Neuronal stem cell (in vitro differentiated cells): ENCODE measurements at regions not wholly inside any gene's neighbourhood (a gene's known extent, or its start where the extent isn't known, plus 50 kb on each side); places are given as distances from the start of the nearest gene placed in this dataset.

Experiments
- DNase-seq: peaks from one replicate; pipeline ENCODE4 v3.0.0-alpha.2; 2013; ENCODE audit warnings: low spot score
- H2AFZ ChIP-seq: one replicate; pipeline ENCODE4 v1.6.1; 2013; ENCODE audit warnings: mild to moderate bottlenecking, low read length, inconsistent platforms
- H2AK5ac ChIP-seq: 2 replicates; pipeline ENCODE4 v1.6.1; 2013; ENCODE audit warnings: low read depth, mild to moderate bottlenecking, inconsistent platforms, low read length, moderate library complexity, mixed read lengths
- H2BK120ac ChIP-seq: 2 replicates; pipeline ENCODE4 v1.6.1; 2013; ENCODE audit warnings: low read depth, mild to moderate bottlenecking, inconsistent platforms, low read length, moderate library complexity, mixed read lengths
- H2BK12ac ChIP-seq: one replicate; pipeline ENCODE4 v1.6.1; 2013; ENCODE audit warnings: low read length, inconsistent platforms
- H2BK15ac ChIP-seq: 2 replicates; pipeline ENCODE4 v1.6.1; 2013; ENCODE audit warnings: mild to moderate bottlenecking, low read length, inconsistent platforms, mixed read lengths
- H2BK5ac ChIP-seq: one replicate; pipeline ENCODE4 v1.6.1; 2013; ENCODE audit warnings: inconsistent platforms, mild to moderate bottlenecking, low read length, moderate library complexity
- H3K14ac ChIP-seq: one replicate; pipeline ENCODE4 v1.6.1; 2013; ENCODE audit warnings: low read length, inconsistent platforms
- H3K18ac ChIP-seq: 2 replicates; pipeline ENCODE4 v1.6.1; 2013; ENCODE audit warnings: low read length, inconsistent platforms
- H3K23ac ChIP-seq: 2 replicates; pipeline ENCODE4 v1.6.1; 2013; ENCODE audit warnings: low read depth, mild to moderate bottlenecking, mixed read lengths, low read length, inconsistent platforms; ENCODE audit not compliant: poor library complexity
- H3K27ac ChIP-seq: replicated peaks from 3 replicates; pipeline ENCODE4 v1.5.1; 2013; ENCODE audit warnings: low read length, inconsistent platforms
- H3K27me3 ChIP-seq, 3 experiments: 2 replicates each; pipeline ENCODE4 v1.6.1; 2013; ENCODE audit warnings: low read length in 3 of 3, mild to moderate bottlenecking in 2 of 3, inconsistent platforms in 1 of 3, low read depth in 1 of 3, mixed read lengths in 1 of 3, moderate library complexity in 1 of 3; ENCODE audit not compliant: control insufficient read depth in 3 of 3, insufficient read depth in 3 of 3
- H3K36me3 ChIP-seq, 2 donors: replicated peaks in 1 of 2; 2 replicates each; pipeline ENCODE4 v1.6.1; 2013; ENCODE audit warnings: low read length in 2 of 2; ENCODE audit not compliant: control insufficient read depth in 2 of 2, insufficient read depth in 2 of 2
- H3K4ac ChIP-seq: 2 replicates; pipeline ENCODE4 v1.6.1; 2013; ENCODE audit warnings: inconsistent platforms, mild to moderate bottlenecking, low read length, moderate library complexity
- H3K4me1 ChIP-seq, 2 donors: 1 replicate in 1 of 2; 2 replicates in 1 of 2; pipeline ENCODE4 v1.6.1; 2013; ENCODE audit warnings: low read length in 2 of 2, low read depth in 1 of 2; ENCODE audit not compliant: control insufficient read depth in 2 of 2, insufficient read depth in 1 of 2
- H3K4me2 ChIP-seq: one replicate; pipeline ENCODE4 v1.6.1; 2013; ENCODE audit warnings: mild to moderate bottlenecking, low read length, inconsistent platforms; ENCODE audit not compliant: insufficient read depth, poor library complexity, severe bottlenecking
- H3K4me3 ChIP-seq, 2 donors: 2 replicates each; pipeline ENCODE4 v1.5.1; 2013; ENCODE audit warnings: low read length in 2 of 2, mild to moderate bottlenecking in 2 of 2, inconsistent platforms in 1 of 2, moderate library complexity in 1 of 2
- H3K79me1 ChIP-seq: one replicate; pipeline ENCODE4 v1.6.1; 2013; ENCODE audit warnings: low read depth, mild to moderate bottlenecking, inconsistent platforms, low read length, moderate library complexity
- H3K9ac ChIP-seq: one replicate; pipeline ENCODE4 v1.6.1; 2013; ENCODE audit warnings: mild to moderate bottlenecking, low read depth, low read length, inconsistent platforms; ENCODE audit not compliant: poor library complexity
- H3K9me3 ChIP-seq, 2 donors: replicated peaks in 1 of 2; 2 replicates each; pipeline versions ENCODE3 to v1.6.1; 2013; ENCODE audit warnings: low read length in 2 of 2, mild to moderate bottlenecking in 2 of 2, inconsistent platforms in 1 of 2, low read depth in 1 of 2, mixed read lengths in 1 of 2, moderate library complexity in 1 of 2; ENCODE audit not compliant: control insufficient read depth in 2 of 2, insufficient read depth in 1 of 2
- H4K8ac ChIP-seq: one replicate; pipeline ENCODE4 v1.6.1; 2013; ENCODE audit warnings: low read depth, mild to moderate bottlenecking, inconsistent platforms, low read length, moderate library complexity
- H4K91ac ChIP-seq: one replicate; pipeline ENCODE4 v1.6.1; 2013; ENCODE audit warnings: low read length, low read depth, mild to moderate bottlenecking, inconsistent platforms; ENCODE audit not compliant: poor library complexity
- WGBS, 2 donors: extraction: QIAGEN DNeasy Blood & Tissue Kit; methylation state at CpG; one replicate each; pipeline ENCODE4 v1.1.7; 2013; ENCODE audit warnings: missing lambda C conversion rate in 2 of 2, mixed read lengths in 1 of 2; ENCODE audit not compliant: insufficient read length in 2 of 2, insufficient replicate concordance in 1 of 2; ENCODE audit errors: extremely low coverage in 2 of 2; 5-methylcytosine and 5-hydroxymethylcytosine counted together

DNA sequence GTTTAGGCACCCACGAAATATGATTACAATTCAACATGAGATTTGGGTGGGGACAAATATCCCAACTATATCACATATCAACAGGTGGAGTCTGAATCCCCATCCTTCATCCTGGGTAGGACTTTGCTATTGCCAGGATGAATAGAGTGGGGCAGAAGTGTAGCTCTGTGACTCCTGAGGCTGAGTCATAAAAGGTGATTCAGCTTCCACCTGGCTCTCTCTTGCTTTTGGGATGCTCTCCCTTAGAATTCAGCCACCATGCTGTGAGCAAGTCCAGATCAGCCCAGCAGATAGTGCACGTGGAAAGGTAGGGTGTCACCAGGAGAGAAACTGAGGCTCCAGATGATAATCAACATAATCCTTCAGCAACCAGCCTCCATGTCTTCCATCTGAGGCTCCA is 193.8 kb upstream of the BCOR start:
- no peaks in the 10 kb centered on the region for H3K36me3 ChIP-seq
- H2AK5ac ChIP-seq = no peak overlapping the region
- no peak overlapping the region for H2BK120ac ChIP-seq
- DNase-seq = no peak
- H2BK15ac ChIP-seq = no peak overlapping the region
- H4K8ac ChIP-seq = no peak overlapping the region
- no peak overlapping the region for H2BK5ac ChIP-seq
- no peak overlapping the region for H3K4me2 ChIP-seq
- H3K4me1 ChIP-seq = no peaks in the 10 kb centered on the region
- no peaks in the 10 kb centered on the region for H3K9me3 ChIP-seq
- H3K4ac ChIP-seq = no peak overlapping the region
- no CpG with 5 or more reads among the region's 2 CpGs for WGBS, 2 donors
- no peak overlapping the region for H3K18ac ChIP-seq
- no peak overlapping the region for H4K91ac ChIP-seq
- no peak overlapping the region for H3K23ac ChIP-seq
- H2AFZ ChIP-seq = no peak overlapping the region
- H3K14ac ChIP-seq = no peak overlapping the region
- H3K27me3 ChIP-seq = peaks cover 0 to 8% (median 0%) of the 10 kb centered on the region in 3 experiments
- H3K4me3 ChIP-seq = no peak overlapping the region
- no peaks in the 10 kb centered on the region for H3K79me1 ChIP-seq
- H2BK12ac ChIP-seq = no peak overlapping the region
- H3K27ac ChIP-seq = no peak overlapping the region
- no peak overlapping the region for H3K9ac ChIP-seq

DNA sequence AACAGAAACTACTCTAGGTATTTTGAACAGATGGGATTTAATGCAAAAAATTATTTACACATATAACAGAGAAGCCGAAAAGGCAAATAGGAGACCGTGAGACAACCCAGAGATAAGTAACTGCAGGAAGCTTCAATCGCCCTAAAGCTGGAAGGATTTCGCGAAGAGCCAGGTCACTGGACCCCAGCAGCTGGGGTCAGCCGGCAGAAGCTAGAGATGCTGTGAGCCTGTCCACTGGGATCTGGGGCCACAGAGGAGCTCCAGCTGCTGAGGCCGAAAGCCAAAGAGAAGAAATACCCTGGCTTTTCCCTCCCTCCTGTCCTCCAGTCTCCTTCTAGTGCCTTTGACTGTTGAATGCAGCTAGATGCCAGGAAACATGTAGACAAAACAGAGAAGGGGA is 192.8 kb upstream of the BCOR start:
- Histone ChIP-seq H3K4me3 (no peak overlapping the region), H3K4me2 (no peak overlapping the region), H2BK12ac (no peak overlapping the region), H3K23ac (no peak overlapping the region), H3K36me3 (no peaks in the 10 kb centered on the region), H3K9me3 (no peaks in the 10 kb centered on the region), H3K18ac (no peak overlapping the region), H3K14ac (no peak overlapping the region), H2AK5ac (no peak overlapping the region), H3K4ac (no peak overlapping the region), H4K8ac (no peak overlapping the region), H4K91ac (no peak overlapping the region), H2BK120ac (no peak overlapping the region), H3K4me1 (no peaks in the 10 kb centered on the region), H3K27me3 (no peaks in the 10 kb centered on the region), H2BK5ac (no peak overlapping the region), H3K9ac (no peak overlapping the region), H3K79me1 (no peaks in the 10 kb centered on the region), H2AFZ (no peak overlapping the region), H3K27ac (no peak overlapping the region), H2BK15ac (no peak overlapping the region)
- DNase-seq = no peak
- no CpG with 5 or more reads among the region's 7 CpGs for WGBS, 2 donors

- no peak overlapping the region for H3K14ac ChIP-seq
- no peak overlapping the region for H2BK5ac ChIP-seq
- H4K91ac ChIP-seq = no peak overlapping the region
- no peak overlapping the region for H3K23ac ChIP-seq
- H3K36me3 ChIP-seq = no peaks in the 10 kb centered on the region
- no peak overlapping the region for H3K4me2 ChIP-seq
- H4K8ac ChIP-seq = no peak overlapping the region
- H3K4me1 ChIP-seq = no peaks in the 10 kb centered on the region
- no peak overlapping the region for H3K9ac ChIP-seq
- no peak overlapping the region for H2BK120ac ChIP-seq
- H2AFZ ChIP-seq = no peak overlapping the region
- H3K79me1 ChIP-seq = no peaks in the 10 kb centered on the region
- no peak for DNase-seq
- peaks cover 0 to 4% (median 0%) of the 10 kb centered on the region in 3 experiments for H3K27me3 ChIP-seq
- no peak overlapping the region for H3K4ac ChIP-seq
- no peak overlapping the region for H2BK12ac ChIP-seq
- no CpG with 5 or more reads among the region's 2 CpGs for WGBS, 2 donors
- no peak overlapping the region for H3K27ac ChIP-seq
- no peak overlapping the region for H2AK5ac ChIP-seq
- no peak overlapping the region for H2BK15ac ChIP-seq
- no peak overlapping the region for H3K18ac ChIP-seq
- H3K4me3 ChIP-seq = no peak overlapping the region
- no peaks in the 10 kb centered on the region for H3K9me3 ChIP-seq
Observed at GRCh38 chrX:40285876-40286275, 188.1 kb upstream of the BCOR start.

DNA sequence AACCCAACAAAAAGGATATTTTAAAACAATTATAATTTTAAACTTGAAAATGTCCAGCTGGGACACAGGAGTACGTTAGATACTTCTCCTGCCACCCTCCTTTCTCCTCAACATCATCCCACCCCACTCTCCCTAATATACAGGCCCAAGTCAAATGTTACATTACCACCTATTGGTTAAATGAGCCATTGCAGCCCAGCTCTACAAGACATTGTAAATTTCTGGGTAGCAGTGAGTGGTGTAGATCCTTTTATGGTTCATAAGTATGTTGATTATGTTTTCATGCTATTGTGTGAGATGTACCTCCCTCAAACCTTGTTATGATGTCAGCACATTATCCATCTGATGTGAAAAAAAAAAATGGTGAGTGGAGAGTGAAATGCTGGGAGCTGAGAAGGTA is 187.1 kb upstream of the BCOR start:
- peaks cover 0 to 4% (median 0%) of the 10 kb centered on the region in 3 experiments for H3K27me3 ChIP-seq
- no peak overlapping the region for H2BK5ac ChIP-seq
- no peak overlapping the region for H3K27ac ChIP-seq
- no peak overlapping the region for H2BK12ac ChIP-seq
- no peak overlapping the region for H2BK120ac ChIP-seq
- no peak overlapping the region for H3K23ac ChIP-seq
- H3K9me3 ChIP-seq = no peaks in the 10 kb centered on the region
- H3K79me1 ChIP-seq = no peaks in the 10 kb centered on the region
- H3K4me1 ChIP-seq = no peaks in the 10 kb centered on the region
- H4K8ac ChIP-seq = no peak overlapping the region
- no peak overlapping the region for H3K14ac ChIP-seq
- H4K91ac ChIP-seq = no peak overlapping the region
- no peak overlapping the region for H3K4me2 ChIP-seq
- no peak for DNase-seq
- H3K4me3 ChIP-seq = no peak overlapping the region
- no peak overlapping the region for H3K9ac ChIP-seq
- H3K18ac ChIP-seq = no peak overlapping the region
- H3K36me3 ChIP-seq = no peaks in the 10 kb centered on the region
- H2AK5ac ChIP-seq = no peak overlapping the region
- no peak overlapping the region for H2BK15ac ChIP-seq
- no peak overlapping the region for H2AFZ ChIP-seq
- no peak overlapping the region for H3K4ac ChIP-seq
- WGBS, 2 donors = no CpG with 5 or more reads among the region's 1 CpG
